ENCODE measurements at regions not wholly inside any gene's neighbourhood (a gene's known extent, or its start where the extent isn't known, plus 50 kb on each side); places are given as distances from the start of the nearest gene placed in this dataset.
"Not testable (repeated sequence)": the region's sequence is repeated elsewhere in the genome, so short reads cannot be mapped to it uniquely, and the experiment has no call there.

DNA sequence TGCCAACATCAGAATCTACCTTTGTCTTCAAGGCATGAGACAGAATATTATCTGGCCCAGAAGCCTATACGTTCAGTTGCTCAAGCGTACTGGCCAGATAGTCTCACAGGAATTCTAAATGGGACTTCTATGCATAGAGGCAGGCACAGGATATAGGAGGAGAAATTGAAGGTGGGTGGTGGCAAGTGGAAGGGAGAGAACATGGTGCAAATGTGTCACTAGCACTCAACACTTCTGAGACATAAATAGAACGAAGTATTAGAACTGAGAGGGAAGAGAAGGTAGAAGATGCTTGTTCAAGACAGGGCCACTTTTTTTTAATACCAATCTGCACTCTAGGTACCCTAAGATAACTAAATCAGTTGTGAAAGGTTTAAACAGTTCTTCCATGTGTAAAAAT lies 85.8 kb downstream of the TFPI2 start:
- H3K4me1 ChIP-seq, result no peaks in the 10 kb centered on the region
- H3K36me3 ChIP-seq, result no peaks in the 10 kb centered on the region
- no peaks in the 10 kb centered on the region for H3K27me3 ChIP-seq (ENCODE audit: low read depth)
- TF ChIP-seq, protein P1, sequence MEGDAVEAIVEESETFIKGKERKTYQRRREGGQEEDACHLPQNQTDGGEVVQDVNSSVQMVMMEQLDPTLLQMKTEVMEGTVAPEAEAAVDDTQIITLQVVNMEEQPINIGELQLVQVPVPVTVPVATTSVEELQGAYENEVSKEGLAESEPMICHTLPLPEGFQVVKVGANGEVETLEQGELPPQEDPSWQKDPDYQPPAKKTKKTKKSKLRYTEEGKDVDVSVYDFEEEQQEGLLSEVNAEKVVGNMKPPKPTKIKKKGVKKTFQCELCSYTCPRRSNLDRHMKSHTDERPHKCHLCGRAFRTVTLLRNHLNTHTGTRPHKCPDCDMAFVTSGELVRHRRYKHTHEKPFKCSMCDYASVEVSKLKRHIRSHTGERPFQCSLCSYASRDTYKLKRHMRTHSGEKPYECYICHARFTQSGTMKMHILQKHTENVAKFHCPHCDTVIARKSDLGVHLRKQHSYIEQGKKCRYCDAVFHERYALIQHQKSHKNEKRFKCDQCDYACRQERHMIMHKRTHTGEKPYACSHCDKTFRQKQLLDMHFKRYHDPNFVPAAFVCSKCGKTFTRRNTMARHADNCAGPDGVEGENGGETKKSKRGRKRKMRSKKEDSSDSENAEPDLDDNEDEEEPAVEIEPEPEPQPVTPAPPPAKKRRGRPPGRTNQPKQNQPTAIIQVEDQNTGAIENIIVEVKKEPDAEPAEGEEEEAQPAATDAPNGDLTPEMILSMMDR (IDR thresholded peaks at IDR 0.05; ENCODE audit: borderline replicate concordance), result no peak
- intact Hi-C loops (cut with micrococcal nuclease), result loop anchor here (5.0 kb wide), 1 partner anchor 283 kb away; no protein-coding TSS in a partner anchor
- no peak overlapping the region for H3K27ac ChIP-seq (replicated peaks)
- no peak overlapping the region for H3K4me3 ChIP-seq
- no peak for DNase-seq
- H3K9me3 ChIP-seq (replicated peaks), result peaks cover 27% of the 10 kb centered on the region

DNA sequence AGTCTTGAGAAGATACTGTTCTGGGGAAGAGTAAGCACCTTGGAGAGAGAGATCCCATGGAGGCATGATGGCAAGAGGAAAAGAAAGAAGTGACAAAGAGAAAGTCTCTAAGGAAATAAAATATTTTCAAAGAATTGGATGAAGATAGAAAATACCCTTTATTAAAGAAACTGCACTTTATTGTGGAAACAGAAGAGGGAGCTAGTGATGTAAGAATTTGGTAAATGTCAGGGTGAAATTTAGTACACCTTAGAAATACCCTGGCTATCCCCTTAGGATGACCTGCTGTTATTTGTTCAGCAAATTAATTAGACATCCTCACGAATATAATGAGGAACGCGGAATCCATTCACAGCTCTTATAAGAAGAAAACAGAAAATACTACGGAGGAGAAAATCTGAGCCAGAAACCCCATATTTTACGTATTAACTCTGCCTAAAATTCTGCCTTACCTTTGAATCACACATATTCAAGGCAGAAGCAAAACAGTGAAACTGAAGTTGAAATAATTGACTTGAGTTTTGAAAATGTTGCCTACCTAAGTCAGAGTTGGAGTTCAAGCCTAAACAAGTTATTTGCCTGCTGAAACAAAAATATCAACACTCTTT lies 90.7 kb downstream of the TFPI2 start:
- H3K9me3 ChIP-seq (replicated peaks), result peaks cover 27% of the 10 kb centered on the region
- TF ChIP-seq, protein P1 (IDR thresholded peaks at IDR 0.05; ENCODE audit: borderline replicate concordance), result peak; percentile 58
- H3K36me3 ChIP-seq, result no peaks in the 10 kb centered on the region
- no peaks in the 10 kb centered on the region for H3K4me1 ChIP-seq
- no peaks in the 10 kb centered on the region for H3K27me3 ChIP-seq (ENCODE audit: low read depth)
- H3K4me3 ChIP-seq, result no peak overlapping the region
- H3K27ac ChIP-seq (replicated peaks), result no peak overlapping the region
- no peak for DNase-seq
- intact Hi-C loops (cut with micrococcal nuclease), result loop anchor here (5.0 kb wide), 1 partner anchor 287 kb away; no protein-coding TSS in a partner anchor

DNA sequence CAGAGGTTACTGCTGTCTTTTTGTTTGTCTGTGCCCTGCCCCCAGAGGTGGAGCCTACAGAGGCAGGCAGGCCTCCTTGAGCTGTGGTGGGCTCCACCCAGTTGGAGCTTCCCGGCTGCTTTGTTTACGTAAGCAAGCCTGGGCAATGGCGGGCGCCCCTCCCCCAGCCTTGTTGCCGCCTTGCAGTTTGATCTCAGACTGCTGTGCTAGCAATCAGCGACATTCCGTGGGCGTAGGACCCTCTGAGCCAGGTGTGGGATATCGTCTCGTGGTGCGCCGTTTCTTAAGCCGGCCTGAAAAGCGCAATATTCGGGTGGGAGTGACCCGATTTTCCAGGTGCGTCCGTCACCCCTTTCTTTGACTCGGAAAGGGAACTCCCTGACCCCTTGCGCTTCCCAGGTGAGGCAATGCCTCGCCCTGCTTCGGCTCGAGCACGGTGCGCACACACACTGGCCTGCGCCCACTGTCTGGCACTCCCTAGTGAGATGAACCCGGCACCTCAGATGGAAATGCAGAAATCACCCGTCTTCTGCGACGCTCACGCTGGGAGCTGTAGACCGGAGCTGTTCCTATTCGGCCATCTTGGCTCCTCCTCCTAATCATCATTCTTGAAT lies 97.4 kb downstream of the TFPI2 start:
- H3K36me3 ChIP-seq; H3K9me3 ChIP-seq (replicated peaks); H3K27me3 ChIP-seq (ENCODE audit: low read depth); H3K4me3 ChIP-seq; DNase-seq; H3K27ac ChIP-seq (replicated peaks); intact Hi-C loops (cut with micrococcal nuclease); H3K4me1 ChIP-seq: not testable (repeated sequence)

DNA sequence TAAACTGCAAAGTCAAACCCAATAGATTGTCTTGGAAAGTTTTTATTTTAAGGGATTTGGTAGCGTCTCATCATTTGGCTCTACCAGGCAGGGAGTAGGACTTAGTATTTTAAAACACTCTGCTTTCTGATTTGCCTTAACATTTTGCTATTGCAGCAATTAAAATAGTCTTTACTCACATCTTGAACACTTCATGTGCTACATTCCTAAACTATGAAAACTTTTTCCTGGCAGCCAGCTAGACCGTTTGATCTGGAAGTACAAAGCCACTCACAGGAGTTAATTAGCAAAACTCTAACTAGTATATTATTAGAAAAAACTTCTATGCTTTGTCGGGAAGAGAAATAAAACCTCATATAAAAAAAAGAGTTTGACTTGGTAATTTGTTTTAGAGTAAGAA lies 111.4 kb downstream of the TFPI2 start:
- Histone ChIP-seq H3K27ac (replicated peaks) (no peak overlapping the region), H3K4me3 (no peak overlapping the region), H3K9me3 (replicated peaks) (no peaks in the 10 kb centered on the region), H3K27me3 (ENCODE audit: low read depth) (no peaks in the 10 kb centered on the region), H3K36me3 (no peaks in the 10 kb centered on the region), H3K4me1 (no peaks in the 10 kb centered on the region)
- TF ChIP-seq, protein P1 (IDR thresholded peaks at IDR 0.05; ENCODE audit: borderline replicate concordance), result no peak
- DNase-seq, result no peak
- intact Hi-C loops (cut with micrococcal nuclease), result no loop called here

DNA sequence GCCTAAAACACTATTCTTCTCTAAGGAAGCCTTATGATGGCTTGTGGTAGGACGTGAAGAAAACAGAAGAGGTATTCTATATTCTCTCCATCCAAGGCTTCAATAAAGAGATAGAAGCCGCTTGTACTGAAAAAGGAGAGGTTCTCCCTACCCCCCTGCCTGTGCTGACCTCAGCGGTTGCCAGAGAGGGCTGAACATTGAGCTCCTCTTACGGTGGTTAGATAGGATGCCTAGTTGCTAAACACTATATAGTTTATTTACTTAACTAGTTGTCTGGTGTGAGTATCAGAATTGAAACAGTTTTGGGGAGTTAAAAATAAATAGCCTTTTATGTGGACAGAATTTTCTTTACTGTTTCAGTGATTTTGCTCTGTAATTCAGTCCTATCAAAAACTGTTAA lies 112.2 kb downstream of the TFPI2 start:
- no peak for DNase-seq
- no peaks in the 10 kb centered on the region for H3K4me1 ChIP-seq
- no peaks in the 10 kb centered on the region for H3K9me3 ChIP-seq (replicated peaks)
- H3K27ac ChIP-seq (replicated peaks), result no peak overlapping the region
- H3K27me3 ChIP-seq (ENCODE audit: low read depth), result no peaks in the 10 kb centered on the region
- intact Hi-C loops (cut with micrococcal nuclease), result no loop called here
- no peaks in the 10 kb centered on the region for H3K36me3 ChIP-seq
- H3K4me3 ChIP-seq, result no peak overlapping the region
- TF ChIP-seq, protein P1 (IDR thresholded peaks at IDR 0.05; ENCODE audit: borderline replicate concordance), result no peak

DNA sequence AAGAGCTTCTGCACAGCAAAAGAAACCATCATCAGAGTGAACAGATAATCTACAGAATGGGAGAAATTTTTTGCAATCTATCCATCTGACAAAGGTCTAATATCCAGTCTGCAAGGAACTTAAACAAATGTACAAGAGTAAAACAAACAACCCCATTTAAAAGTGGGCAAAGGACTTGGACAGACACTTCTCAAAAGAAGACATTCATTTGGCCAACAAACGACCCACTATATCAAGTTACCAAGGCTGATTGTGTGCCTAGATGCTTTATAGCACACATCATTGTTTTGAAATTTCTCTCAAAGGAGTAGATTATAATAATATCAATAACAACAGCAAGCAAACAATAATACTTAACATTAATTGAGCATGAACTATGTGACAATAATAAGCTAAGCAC lies 117.1 kb downstream of the TFPI2 start:
- Histone ChIP-seq H3K9me3 (replicated peaks) (no peaks in the 10 kb centered on the region), H3K4me3 (no peak overlapping the region), H3K4me1 (no peaks in the 10 kb centered on the region), H3K27me3 (ENCODE audit: low read depth) (no peaks in the 10 kb centered on the region), H3K27ac (replicated peaks) (no peak overlapping the region), H3K36me3 (no peaks in the 10 kb centered on the region)
- TF ChIP-seq, protein P1 (IDR thresholded peaks at IDR 0.05; ENCODE audit: borderline replicate concordance), result no peak
- intact Hi-C loops (cut with micrococcal nuclease), result no loop called here
- no peak for DNase-seq
